IPS DF 4.7 (cell line): ENCODE measurements at regions not wholly inside any gene's neighbourhood (a gene's known extent, or its start where the extent isn't known, plus 50 kb on each side); places are given as distances from the start of the nearest gene placed in this dataset.

Experiments
- DNase-seq: peaks from one replicate; pipeline ENCODE4 v3.0.0-alpha.2; 2013; ENCODE audit warnings: low spot score; ENCODE audit errors: extremely low read depth

DNA sequence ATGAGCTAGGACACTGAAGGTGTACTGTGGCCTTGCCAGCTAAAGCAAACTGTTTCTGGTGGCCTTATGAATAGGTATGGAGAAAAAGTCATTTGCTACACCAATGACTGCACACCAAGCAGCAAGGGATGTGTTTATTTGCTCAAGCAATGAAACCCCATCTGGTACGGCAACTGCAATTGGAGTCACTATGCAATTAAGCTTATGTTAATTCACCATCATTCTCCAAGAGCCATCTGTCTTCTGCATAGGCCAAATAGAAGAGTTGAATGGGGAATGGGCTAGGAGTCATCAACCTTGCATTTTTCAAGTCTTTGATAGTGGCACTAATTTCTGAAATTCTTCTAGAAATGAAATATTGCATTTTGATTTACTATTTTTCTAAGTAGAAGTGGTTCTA, 372.0 kb downstream of the KCNJ3 start:
- DNase-seq: no peak

DNA sequence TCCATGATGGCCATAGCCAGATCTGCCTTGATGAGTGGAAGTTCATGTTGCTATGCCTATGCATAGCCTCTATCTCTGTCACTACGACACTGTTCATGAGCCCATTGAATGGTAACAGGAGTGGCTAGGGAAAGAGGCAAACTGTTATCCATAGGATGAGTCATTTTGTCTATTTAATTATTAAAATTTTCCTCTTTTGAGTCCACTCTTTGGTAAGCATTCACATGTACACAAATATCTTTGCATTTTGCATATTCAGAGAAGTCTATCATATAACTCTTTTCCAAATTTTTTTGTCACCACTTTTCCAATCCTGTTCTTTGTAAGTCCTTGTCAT, 364.4 kb downstream of the KCNJ3 start:
- DNase-seq: no peak

DNA sequence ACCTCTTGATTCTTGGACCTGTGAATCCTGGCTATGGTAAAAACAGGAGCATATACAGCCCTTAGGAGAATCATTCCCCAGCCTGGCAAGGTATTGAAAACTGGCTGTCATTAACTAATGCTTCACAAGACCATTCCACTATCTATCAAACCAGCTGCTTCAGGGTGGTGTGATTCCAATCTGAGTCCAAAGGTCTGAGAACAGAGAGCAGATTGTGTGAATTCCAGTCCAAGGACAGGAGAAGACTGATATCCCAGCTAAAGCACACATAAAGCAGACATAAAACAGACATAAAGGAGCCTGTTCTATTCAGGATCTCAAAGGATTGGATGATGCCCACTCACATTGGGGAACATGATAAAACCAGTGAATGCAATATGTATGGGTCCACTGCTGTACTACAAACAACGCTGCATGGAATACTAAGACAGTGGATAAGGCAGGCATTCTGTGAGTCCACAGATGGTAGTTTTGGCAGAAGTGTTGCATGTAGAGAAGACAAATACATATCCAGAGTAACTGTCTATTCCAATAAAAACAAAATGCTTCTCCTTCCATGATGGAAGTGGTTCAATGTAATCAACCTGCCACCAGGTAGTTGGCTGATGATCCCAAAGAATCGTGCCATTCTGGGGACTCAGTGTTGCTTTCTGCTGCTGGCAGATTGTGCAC, 363.9 kb downstream of the KCNJ3 start:
- no peak for DNase-seq

DNA sequence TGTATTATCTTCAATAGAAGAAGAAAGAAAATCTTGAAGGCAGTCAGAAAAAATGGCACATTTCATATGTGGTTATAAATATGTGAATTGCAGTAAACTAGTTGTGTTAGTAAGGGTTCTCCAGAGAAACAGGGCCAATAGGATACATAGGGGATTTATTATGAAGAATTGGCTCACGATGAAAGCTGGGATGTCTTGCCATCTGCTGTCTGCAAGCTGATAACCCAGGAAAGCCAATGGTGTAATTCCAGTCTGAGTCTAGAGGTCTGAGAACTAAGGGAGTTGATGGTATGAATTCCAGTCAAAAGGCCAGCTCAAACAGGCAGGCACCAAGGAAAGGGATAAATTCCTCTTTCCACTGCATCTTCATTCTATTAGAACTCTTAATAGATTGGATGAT, 362.4 kb downstream of the KCNJ3 start:
- no peak for DNase-seq

DNA sequence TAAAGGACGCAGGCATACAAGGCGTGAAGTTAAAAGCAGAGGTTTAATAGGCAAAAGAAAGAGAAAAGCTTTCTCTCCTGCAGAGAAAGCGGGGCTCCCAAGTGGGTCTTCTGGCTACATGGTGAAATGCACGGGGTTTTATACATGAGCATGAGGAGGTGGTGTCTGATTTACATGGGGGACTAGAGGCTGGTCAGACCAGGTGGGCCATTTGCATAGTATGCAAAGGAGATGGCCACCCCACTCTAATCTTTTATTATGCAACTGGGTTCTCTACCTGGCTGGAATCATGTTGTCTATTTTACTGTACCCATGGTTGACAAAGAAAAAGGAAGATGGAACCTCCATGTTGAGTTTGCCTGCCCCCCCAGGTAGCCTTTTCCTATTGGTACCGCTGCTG, 356.2 kb downstream of the KCNJ3 start:
- DNase-seq: no peak

DNA sequence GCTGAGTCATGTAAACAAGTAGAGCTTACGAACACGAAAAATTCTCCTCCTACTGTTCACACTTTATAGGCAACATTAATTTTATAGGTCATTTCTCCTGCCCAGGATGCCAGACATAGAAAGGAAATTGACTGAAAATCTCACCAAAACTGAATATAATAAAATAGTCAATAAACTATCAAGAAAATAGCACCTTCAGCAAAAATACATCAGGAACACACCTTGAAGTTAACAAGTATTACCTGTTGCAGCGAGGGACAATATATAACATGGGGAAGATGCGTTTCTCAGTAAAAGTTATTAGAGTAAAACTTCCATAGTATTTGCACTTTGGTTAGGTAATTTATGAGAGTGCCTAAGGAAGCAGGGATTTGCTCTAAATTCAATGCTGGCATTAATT, 344.6 kb downstream of the KCNJ3 start:
- DNase-seq: no peak

DNA sequence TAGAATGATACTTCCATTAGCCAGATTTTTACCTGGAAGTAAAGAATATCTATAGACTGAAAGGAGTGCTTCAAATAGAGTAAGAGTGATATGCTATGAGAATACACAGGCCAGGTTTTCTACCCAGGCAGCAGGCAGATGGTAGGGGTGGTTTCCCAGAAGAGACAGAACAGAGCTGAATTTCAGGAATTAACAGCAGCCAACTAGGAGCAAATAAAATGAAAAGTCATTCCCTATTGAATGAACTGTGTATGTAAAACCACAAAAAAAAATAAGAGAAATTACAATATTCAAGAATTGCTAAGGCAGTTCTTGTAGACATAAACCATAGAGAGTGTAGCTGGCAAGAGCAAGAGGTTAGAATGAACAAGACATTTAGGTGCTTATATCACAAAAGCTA, 336.8 kb downstream of the KCNJ3 start:
- DNase-seq: no peak

DNA sequence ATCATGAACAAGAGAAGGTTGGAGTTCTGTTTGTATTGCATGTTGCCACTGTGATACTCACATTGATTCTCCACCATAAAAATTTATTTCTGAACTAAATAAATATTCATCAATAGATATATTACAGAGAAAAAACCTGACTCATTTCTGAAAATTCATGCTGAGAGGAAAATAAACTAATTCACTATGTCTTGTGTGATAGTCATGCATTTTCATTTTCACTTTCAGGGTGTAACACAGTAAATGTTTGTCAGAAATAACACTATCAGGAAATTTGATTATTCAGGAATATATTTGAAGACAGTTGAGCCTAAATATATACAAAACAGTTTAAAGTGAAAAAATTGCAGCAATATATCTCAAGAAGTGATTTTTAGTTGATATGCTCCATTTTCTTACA, 335.2 kb downstream of the KCNJ3 start:
- no peak for DNase-seq

DNA sequence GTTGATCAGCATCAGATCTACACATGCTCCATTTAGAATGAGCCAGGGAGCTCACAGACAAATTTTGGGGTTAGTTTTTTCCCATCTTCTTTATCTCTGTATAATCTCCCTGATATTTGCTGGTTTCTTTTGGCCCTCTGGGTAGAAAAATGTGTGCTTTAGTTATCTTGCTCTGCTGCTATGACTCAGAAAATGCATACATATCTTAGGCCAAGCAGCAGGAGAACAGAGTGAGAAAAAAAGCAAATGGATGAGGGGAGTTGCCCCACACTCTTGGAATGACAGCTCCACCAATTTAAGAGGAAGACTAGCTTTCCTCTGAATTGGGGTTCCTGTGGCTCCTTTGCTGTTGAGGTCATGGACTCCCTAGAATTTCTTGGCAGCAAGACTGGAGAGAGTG, 331.8 kb downstream of the KCNJ3 start:
- no peak for DNase-seq

DNA sequence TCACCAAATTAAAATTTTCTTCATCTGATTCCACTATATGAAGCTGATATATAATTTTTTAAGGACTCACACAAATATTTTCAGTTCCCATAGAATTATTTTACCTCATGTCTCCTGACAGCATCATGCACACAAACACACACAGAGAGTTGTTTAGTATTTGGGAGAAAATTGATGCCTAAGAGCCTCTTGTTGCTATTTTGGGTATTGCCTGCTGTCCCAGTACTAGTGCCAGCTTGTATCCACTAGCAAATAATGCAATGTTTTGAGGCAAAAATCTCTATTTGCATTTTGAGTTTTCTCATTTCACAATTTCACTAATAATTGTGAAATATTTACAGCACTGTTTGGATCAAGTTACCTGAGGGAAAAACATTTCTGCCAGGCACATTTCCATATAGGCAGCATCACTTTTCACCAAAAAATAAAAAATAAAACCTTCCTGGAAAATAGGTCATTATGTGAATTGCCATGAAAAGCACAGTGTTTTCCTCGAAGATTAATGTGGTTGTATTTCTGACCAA, 328.2 kb downstream of the KCNJ3 start:
- DNase-seq: no peak

DNA sequence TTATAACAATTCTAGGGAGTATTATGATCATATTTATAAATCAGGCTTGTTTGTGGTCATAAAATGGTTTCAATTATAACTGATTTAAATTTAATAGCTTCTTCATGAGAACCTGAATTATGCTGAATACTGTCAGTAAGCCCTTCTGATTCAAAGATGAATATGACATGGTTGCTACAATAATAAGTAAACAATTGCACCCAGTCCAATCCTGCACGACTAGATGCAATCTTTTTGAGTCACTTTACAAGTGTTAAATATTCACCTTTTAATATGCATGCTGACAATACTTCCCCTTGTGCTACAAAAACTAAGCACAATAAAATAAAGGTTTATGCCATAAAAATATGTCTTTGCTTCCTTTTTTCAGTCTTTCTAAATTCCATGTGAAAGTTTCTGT, 325.2 kb downstream of the KCNJ3 start:
- DNase-seq: no peak

DNA sequence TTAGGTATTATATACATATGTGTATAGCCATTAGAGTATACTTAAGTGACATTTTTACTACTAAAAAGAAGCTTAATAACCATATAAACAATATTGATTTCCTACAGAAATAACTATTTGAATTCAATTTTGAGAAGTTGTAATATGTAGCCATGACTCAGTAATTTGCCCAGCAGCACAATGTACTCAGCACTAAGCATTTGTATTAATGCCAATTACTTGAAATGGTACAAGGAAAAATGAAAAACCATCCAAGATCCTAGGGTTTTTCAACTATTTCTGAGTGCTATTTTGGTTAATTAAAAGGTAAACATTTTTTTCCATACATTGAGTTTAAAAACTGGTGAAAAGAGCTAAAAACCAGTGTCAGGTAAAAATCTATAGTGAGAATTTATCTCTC, 324.0 kb downstream of the KCNJ3 start:
- no peak for DNase-seq

DNA sequence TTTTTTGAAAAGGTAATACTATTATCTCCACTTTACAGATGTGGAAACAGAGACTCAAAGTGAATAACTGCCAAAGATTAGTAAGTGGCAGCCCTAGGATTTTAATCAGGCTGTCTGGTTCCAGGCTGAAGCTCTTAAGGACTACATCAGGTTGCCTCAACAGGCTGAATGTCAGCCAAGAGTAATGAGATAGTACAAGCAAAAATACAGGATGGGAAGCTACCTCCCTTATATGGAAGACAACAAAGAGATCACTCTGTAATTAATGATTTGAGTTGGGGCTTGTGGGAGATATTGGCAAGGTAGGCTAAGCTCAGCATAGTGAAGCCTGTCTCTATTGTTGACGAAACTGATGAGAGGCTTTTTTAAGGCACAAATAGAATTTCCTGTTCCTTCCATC, 323.1 kb downstream of the KCNJ3 start:
- DNase-seq: no peak

DNA sequence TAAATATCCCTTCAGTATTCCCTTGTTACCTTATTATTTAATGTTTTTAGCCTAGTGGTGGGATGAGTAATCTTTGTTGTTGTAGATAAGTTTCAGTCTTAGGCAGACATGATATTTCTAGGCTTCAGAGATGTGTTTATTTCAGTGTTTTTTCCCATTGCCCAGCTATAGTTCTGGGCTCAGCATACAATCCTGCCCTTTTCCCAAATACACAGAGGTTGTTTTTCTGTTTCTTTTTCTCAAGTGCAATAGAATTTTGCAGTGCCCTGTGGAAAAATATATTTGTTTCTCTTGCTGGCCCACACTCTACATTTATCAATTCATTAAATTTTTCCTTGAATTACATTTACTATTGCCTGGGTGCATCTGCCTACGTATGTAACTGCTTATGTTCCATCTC, 321.8 kb downstream of the KCNJ3 start:
- DNase-seq: no peak

DNA sequence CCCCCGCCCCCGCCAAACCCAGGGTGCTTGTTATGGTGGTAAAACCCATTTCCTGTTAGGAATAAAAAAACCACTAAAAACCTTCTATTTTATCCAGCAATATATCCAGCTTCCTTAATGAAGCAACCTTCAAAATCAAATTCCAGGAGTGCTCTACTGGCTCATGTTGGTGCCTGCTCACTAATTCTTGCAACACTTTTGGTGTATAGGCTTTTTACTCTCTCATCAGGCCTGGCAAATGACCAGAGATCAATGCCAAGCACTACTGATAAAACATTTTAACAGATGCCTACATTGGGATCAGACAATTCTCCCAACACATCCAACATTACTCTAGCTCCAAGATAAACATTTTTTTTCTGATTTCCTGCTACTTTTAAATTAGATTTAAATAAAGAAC, 312.4 kb downstream of the KCNJ3 start:
- no peak for DNase-seq

DNA sequence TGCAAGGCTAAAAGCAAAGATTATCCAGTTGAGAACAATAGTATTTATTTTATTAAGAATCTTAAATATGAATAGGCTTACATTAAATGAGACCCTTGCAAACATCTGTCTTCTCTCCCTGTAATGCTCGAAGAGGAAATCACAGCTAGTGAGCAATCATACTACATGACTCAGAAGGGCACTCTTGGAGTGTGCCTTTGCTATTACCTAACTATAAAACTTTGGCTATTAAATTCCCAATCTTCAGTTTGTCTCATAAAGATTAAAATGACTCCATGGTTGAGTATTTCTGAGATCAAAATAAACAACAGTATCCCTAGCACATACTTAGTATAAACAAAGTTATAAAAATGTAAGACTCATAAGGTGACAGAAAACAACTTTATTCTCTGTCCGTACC, 296.9 kb downstream of the KCNJ3 start:
- no peak for DNase-seq

DNA sequence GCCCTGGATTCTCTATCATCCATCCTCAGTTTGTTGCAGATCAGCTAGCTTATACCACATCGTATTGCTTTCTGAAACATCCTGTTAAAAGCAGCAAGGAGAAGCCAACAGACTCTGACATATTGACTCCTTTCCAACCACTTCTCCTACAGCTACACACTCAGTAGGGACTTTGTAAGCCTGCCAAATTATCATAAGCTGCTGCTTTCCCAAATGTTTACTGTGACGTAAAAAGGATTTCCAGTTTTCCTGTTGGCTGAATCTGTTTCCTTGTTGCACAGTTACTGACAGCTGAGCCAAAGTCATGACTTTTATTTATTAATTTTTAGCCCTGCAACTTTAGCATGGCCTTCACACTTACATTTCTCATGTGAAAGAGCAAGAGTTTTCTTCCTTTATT, 294.3 kb downstream of the KCNJ3 start:
- DNase-seq: no peak

DNA sequence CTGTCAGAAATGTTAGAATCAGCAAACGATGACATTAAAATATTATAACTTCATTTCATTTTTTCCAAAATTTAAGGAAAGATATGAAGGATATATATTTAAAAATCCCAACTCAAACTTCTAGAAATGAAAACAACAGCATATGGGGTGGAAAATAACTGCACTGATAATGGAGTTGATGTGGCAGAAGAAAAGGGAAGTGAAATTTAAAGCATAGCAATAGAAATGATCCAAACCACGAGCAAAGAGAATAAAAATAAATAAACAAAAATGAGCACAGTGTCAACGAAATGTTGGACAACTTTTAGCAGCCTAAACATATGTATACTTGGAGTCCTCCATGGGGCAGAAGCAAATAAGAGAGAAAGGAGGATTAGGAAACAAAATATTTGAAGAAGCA, 280.2 kb downstream of the KCNJ3 start:
- no peak for DNase-seq

DNA sequence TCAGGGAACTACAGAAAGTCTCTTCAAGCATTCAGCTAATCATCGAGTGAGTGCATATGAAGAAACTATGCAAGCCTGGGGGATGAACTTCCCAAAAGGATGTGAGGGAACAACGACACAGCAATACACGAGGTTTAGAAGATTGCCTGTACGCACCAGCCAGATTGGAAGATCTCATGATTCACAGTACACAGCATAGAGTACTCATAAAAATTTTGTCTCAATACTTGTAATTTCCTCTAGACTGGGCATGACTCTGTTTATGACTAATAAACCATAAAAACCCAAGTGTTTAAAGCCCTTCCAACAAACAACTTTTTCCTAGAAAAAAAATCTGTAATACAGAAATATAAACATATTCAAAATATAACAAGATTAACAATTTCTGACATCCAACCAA, 279.7 kb downstream of the KCNJ3 start:
- no peak for DNase-seq

DNA sequence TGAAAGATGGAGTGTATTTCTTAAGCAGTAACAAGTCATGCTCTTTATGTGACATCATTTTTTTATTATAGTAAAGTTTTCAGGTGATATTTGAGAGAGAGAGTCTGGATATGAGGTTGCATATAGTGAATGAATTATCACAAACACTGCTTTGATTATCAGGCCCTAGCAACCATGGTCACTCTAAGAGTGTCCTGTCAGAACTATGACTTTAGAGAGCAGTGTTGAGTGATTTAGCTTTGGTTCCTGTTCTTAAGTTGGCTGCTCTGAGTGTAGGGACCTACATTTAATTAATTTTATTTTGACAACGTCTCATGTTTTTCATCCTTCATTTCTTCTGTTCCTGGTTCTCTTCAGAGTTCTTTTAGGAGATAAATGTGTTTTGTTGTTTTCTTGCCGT, 275.5 kb downstream of the KCNJ3 start:
- no peak for DNase-seq

DNA sequence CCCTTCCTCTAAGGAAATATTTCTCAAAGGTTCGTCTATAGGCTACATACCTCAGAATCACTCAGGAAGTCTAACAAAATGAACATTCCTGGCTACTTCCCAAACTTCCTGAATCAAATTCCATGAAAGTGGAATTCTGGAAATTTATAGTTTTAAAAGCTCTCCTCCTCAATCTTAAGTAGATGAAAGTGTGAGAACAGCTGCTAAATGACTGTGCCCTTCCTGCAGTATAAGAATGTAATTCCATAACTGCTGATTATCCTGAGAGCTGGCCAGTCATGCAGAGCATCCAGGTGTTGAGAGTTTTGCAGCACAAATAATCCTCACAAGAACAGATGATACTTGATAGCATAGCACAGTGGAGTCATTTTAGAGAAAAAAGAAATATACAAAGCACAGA, 265.0 kb downstream of the KCNJ3 start:
- DNase-seq: no peak

DNA sequence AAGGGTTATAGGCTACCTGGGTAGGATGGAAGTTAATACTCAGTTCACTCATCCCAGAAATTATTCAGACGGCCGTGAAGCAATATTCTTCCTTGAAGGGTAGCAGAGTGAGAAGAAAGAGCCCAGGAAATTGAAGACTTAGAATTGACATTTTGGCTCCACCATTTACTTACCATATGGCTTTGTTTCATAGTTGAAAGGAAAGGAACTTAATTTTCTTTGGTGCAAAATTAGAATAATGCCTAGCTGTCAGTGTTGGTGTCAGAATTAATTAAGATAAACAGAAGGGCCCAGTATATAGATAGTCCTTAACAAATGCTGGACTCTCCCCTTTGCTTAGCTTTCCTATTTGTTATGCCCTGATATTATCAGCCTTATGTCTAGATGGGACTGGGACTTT, 263.2 kb downstream of the KCNJ3 start:
- no peak for DNase-seq

DNA sequence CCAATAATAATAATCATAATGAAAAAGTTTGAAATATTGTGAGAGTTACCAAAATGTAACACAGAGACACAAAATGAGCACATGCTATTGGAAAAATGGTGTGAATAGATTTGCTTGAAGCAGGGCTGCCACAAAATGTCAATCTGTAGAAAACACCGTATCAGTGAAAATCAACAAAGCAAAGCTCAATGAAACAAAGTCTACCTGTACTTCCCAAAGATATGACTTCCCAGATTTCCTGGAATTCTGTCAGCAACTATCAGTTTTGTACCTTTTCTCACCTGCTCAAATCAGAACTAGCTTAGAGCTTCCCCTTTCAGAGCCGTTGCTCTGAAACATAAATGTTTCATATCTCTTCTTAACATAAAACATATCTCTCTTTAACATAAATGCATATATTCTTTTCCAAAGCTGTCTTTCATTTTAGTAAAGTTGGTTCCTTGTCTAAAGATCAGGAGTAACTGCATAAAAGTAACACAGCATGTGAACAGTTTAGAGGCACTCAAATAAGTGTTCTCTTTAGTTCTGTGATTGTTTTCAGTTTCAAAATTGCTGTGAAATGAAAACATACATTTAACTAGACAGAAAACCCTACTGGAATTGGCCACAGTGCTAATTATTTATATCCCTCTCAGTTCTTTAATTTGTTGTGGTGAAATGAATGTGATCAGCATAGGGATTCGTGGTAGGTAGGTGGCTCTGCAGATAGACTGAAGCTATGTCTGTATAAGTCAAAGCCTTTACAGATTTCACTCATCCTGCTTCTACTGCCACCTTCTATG, 262.5 kb downstream of the KCNJ3 start:
- no peak for DNase-seq
